Glutamatergic neuron (in vitro differentiated cells): ENCODE measurements at regions not wholly inside any gene's neighbourhood (a gene's known extent, or its start where the extent isn't known, plus 50 kb on each side); places are given as distances from the start of the nearest gene placed in this dataset.

Source experiments
- DNase-seq: peaks from one replicate; pipeline ENCODE4 v3.0.0; 2022
- H3K27ac Mint-ChIP-seq: one replicate; pipeline ENCODE4 v1.8.0; 2020; ENCODE audit warnings: mild to moderate bottlenecking, mixed read lengths, inconsistent platforms; ENCODE audit not compliant: unreplicated experiment
- H3K27me3 Mint-ChIP-seq: one replicate; pipeline ENCODE4 v1.8.0; 2020; ENCODE audit warnings: mild to moderate bottlenecking, moderate library complexity, mixed read lengths, inconsistent platforms; ENCODE audit not compliant: unreplicated experiment
- H3K36me3 Mint-ChIP-seq: one replicate; pipeline ENCODE4 v1.8.0; 2020; ENCODE audit warnings: mild to moderate bottlenecking, mixed read lengths, inconsistent platforms; ENCODE audit not compliant: unreplicated experiment
- H3K4me1 Mint-ChIP-seq: one replicate; pipeline ENCODE4 v1.8.0; 2020; ENCODE audit warnings: mild to moderate bottlenecking, low read depth, mixed read lengths, inconsistent platforms; ENCODE audit not compliant: unreplicated experiment
- H3K4me3 Mint-ChIP-seq: one replicate; pipeline ENCODE4 v1.8.0; 2020; ENCODE audit warnings: mild to moderate bottlenecking, mixed read lengths, inconsistent platforms; ENCODE audit not compliant: unreplicated experiment
- H3K9me3 Mint-ChIP-seq: one replicate; pipeline ENCODE4 v1.8.0; 2020; ENCODE audit warnings: mild to moderate bottlenecking, moderate library complexity, mixed read lengths, inconsistent platforms; ENCODE audit not compliant: unreplicated experiment
- TF ChIP-seq, protein P1 (sequence below): fragments of 200-600 bp; sonication (generic); IDR thresholded peaks from one replicate; pipeline ENCODE4 v1.5.0; 2021; ENCODE audit not compliant: partially characterized antibody, unreplicated experiment

- Mint-ChIP-seq H3K4me1 (no peaks in the 10 kb centered on the region), H3K27ac (no peak overlapping the region), H3K36me3 (peaks cover 7% of the 10 kb centered on the region), H3K4me3 (no peak overlapping the region), H3K27me3 (no peaks in the 10 kb centered on the region), H3K9me3 (no peaks in the 10 kb centered on the region)
- TF ChIP-seq, protein P1, sequence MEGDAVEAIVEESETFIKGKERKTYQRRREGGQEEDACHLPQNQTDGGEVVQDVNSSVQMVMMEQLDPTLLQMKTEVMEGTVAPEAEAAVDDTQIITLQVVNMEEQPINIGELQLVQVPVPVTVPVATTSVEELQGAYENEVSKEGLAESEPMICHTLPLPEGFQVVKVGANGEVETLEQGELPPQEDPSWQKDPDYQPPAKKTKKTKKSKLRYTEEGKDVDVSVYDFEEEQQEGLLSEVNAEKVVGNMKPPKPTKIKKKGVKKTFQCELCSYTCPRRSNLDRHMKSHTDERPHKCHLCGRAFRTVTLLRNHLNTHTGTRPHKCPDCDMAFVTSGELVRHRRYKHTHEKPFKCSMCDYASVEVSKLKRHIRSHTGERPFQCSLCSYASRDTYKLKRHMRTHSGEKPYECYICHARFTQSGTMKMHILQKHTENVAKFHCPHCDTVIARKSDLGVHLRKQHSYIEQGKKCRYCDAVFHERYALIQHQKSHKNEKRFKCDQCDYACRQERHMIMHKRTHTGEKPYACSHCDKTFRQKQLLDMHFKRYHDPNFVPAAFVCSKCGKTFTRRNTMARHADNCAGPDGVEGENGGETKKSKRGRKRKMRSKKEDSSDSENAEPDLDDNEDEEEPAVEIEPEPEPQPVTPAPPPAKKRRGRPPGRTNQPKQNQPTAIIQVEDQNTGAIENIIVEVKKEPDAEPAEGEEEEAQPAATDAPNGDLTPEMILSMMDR = no peak
- DNase-seq = no peak
These were observed 144.2 kb upstream of the CEP126 start for GRCh38 chr11:101770648-101771047.

DNA sequence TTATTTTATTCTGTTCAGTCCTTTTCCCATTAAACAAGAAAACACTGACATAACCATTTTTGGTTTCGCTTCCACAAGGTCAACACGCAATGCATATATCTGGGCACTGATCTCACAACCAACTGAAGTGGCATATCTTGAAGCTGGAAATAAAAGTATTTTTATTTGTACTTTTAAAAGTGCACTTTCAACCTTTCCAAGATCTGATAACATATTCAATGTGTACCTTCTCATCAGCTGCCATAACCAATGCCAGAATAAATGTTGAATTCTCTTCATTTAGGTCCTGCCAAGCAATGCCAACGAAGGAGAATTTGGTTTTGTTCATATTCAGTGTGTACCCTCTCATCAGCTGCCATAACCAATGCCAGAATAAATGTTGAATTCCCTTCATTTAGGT, 148.9 kb upstream of the CEP126 start:
- H3K36me3 Mint-ChIP-seq = peaks cover 7% of the 10 kb centered on the region
- no peak for DNase-seq
- TF ChIP-seq, protein P1 = no peak
- no peaks in the 10 kb centered on the region for H3K9me3 Mint-ChIP-seq
- no peaks in the 10 kb centered on the region for H3K4me1 Mint-ChIP-seq
- H3K27me3 Mint-ChIP-seq = no peaks in the 10 kb centered on the region
- no peak overlapping the region for H3K4me3 Mint-ChIP-seq
- no peak overlapping the region for H3K27ac Mint-ChIP-seq

DNA sequence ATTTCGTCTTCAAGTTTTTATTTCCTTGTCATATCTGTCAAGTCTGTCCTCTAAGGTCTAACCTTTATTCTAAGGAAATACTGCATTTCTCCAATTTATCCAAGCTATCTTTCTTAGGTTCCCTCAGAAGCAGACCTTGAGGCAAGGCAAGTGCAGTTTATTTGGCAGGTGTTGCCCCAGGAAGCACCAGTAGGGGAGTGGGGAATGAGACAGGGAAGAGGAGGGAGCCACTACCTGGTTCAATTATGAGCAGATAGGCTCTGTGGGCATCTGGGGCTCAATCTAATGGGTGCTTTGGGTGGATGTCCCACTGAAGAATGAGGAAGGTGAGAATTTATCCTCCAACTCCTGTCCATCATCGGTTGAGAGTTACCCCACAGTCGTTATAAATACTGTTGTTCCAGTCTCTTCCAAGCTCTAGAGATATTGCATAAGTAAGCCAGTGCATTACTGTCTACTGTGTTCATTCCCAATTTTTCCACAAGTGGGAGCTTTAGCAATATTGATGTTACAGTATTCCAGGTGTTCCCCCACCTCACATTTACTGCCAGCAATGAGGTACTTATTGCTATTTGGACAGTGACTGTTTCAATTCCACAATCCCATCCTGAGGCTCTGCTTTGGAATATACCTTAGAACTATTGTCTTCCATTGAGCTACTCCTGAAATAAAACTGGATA, 154.9 kb upstream of the CEP126 start:
- Mint-ChIP-seq H3K27me3 (no peaks in the 10 kb centered on the region), H3K36me3 (peaks cover 4% of the 10 kb centered on the region), H3K4me1 (no peaks in the 10 kb centered on the region), H3K27ac (no peak overlapping the region), H3K9me3 (no peaks in the 10 kb centered on the region), H3K4me3 (no peak overlapping the region)
- DNase-seq = no peak
- TF ChIP-seq, protein P1 = no peak

DNA sequence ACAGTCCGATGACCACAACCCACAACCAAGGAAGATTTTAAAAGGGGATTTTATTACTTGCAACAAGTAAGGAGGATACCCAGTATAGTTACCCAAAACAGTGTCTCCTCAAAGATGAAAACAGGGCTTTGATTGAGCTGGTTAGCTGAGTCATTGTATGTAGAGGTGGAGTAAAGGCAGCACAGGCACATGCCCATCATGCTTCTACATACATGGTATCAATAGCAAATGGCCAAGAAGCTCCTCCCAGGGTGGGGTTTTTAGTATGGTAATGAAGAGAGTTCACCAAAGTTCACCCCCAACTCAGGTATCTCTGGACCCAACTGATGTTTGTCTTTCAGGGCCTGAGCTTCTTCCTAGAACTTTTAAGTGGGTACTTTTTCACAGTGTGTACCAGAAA, 157.1 kb upstream of the CEP126 start:
- Mint-ChIP-seq H3K27ac (no peak overlapping the region), H3K4me3 (no peak overlapping the region), H3K4me1 (no peaks in the 10 kb centered on the region), H3K36me3 (peaks cover 4% of the 10 kb centered on the region), H3K9me3 (no peaks in the 10 kb centered on the region), H3K27me3 (no peaks in the 10 kb centered on the region)
- DNase-seq = no peak
- TF ChIP-seq, protein P1 = no peak

DNA sequence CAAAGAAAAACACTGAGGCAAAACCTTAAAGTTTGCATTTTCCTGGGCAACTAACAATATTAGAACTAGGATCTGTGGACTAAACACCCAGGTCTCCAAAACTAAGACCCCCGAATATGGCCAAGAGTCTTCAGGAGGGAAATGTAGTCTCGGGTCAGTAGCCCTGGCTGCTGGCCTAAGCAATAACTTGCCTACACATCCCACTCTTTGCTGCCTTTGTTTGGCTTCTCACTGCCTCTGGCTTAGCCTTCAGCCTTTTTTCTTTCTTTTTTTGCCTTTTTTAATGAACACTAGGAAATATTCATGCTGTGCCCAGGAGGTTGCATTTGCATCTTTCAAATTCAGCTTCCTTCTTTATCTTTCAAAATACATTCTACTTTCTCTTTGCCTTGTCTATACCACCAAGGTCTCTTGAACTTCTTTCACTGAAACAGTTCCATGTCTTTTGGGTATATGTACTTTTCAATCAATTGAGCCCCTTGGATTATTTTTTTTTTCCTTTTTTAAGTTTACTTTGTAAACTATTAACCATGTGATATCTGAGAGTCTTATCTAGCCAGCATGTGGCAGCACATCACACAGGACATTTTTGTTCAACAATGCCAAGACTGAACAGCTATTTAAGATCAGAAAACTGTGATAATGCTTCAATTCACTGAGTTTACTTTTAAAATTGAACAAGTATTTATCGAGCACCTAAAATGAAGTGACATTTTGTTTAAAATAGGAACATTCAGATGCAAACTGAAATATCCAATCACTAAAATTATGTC, 165.0 kb upstream of the TRPC6 start:
- H3K4me3 Mint-ChIP-seq = no peak overlapping the region
- H3K27ac Mint-ChIP-seq = no peak overlapping the region
- DNase-seq = no peak
- no peaks in the 10 kb centered on the region for H3K36me3 Mint-ChIP-seq
- H3K4me1 Mint-ChIP-seq = no peaks in the 10 kb centered on the region
- H3K27me3 Mint-ChIP-seq = no peaks in the 10 kb centered on the region
- TF ChIP-seq, protein P1 = no peak
- H3K9me3 Mint-ChIP-seq = no peaks in the 10 kb centered on the region
